ENCODE measurements at regions not wholly inside any gene's neighbourhood (a gene's known extent, or its start where the extent isn't known, plus 50 kb on each side); places are given as distances from the start of the nearest gene placed in this dataset.

GRCh38 chr2:175432793-175433192 is 251.3 kb upstream of the ATP5MC3 start:
- TF ChIP-seq EZH2 (IDR thresholded peaks at IDR 0.05; ENCODE audit: insufficient read depth, low read length) = no peak
- no peak for TF ChIP-seq CTCF (IDR thresholded peaks at IDR 0.05; ENCODE audit: insufficient read depth, low read depth, low read length)
